ENCODE measurements at regions not wholly inside any gene's neighbourhood (a gene's known extent, or its start where the extent isn't known, plus 50 kb on each side); places are given as distances from the start of the nearest gene placed in this dataset.

DNA sequence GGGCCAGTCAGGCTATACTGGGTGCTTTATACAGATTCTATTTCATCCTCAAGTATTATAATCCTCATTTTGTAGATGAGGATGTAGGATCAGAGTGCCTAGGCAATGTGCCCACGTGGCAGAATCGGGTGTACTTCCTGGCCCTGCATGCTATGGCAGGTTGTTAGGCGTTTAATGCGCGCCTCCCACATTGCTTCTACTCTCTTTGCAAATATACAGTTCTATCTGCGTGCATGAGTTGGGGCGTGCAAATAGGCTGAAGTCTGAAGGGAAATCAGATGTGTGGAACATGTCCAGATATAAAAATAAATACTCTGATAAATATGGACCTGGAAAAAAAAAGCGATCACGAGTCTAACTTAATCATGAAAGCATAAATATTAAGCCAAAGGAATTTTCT, 194.7 kb upstream of the FMN2 start:
- TF ChIP-seq, protein P1, sequence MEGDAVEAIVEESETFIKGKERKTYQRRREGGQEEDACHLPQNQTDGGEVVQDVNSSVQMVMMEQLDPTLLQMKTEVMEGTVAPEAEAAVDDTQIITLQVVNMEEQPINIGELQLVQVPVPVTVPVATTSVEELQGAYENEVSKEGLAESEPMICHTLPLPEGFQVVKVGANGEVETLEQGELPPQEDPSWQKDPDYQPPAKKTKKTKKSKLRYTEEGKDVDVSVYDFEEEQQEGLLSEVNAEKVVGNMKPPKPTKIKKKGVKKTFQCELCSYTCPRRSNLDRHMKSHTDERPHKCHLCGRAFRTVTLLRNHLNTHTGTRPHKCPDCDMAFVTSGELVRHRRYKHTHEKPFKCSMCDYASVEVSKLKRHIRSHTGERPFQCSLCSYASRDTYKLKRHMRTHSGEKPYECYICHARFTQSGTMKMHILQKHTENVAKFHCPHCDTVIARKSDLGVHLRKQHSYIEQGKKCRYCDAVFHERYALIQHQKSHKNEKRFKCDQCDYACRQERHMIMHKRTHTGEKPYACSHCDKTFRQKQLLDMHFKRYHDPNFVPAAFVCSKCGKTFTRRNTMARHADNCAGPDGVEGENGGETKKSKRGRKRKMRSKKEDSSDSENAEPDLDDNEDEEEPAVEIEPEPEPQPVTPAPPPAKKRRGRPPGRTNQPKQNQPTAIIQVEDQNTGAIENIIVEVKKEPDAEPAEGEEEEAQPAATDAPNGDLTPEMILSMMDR (conservative IDR thresholded peaks at IDR 0.05; ENCODE audit: low read depth, low read length), result no peak
- no peak for TF ChIP-seq EZH2 (IDR thresholded peaks at IDR 0.05; ENCODE audit: borderline replicate concordance, low read depth, low read length, poor library complexity, severe bottlenecking)
